Ureter (tissue), 1 donor: ENCODE measurements at regions not wholly inside any gene's neighbourhood (a gene's known extent, or its start where the extent isn't known, plus 50 kb on each side); places are given as distances from the start of the nearest gene placed in this dataset.
"Not testable (repeated sequence)": the region's sequence is repeated elsewhere in the genome, so short reads cannot be mapped to it uniquely, and the experiment has no call there.

Experiments
- DNase-seq: peaks from one replicate; pipeline ENCODE4 v3.0.0-alpha.2; 2020; ENCODE audit warnings: low spot score
- donor health status: DM: yes; HTN: yes; CAD: no.

GRCh38 chr5:96133341-96134079, 171.9 kb upstream of the ELL2 start:
- DNase-seq = no peak

DNA sequence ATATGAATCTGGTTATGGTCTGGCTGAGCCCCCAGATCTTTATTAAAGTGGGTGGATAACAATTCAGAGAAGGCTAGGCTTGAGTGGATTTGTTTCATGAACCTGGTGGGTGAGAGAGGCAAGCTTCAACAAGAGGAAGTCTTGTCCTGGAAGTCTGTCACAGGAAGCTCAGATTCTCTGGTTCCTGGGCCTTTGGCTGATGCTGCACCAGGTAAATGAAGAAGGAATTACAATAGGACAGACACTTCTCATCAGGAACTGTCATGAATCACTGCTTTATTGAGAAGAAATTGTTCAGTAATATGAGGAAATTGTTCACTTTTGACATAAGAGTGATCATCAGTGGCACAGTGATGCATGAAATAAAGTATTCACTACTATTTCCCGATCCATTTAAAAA, 167.6 kb upstream of the ELL2 start:
- no peak for DNase-seq

- DNase-seq = no peak
These were observed 166.7 kb upstream of the ELL2 start for GRCh38 chr5:96128204-96128864.

DNA sequence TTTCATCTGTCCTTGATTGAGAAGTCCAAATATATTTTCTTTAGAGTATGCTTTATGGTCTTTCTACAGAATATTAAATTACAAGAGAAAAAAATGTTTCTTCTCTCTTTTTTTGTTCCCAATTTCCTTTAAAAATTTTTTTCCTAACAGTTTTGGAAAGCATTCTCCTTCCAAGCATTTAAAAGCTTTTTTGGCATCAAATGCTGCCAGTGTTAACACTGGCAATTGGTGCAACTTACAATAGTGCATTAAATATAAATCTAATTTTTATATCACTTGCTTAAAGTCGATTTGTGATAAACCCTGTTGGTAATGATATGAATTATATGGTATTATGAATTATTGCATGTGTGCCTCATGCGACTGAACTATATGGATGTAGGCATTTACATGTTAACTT, 165.9 kb upstream of the ELL2 start:
- DNase-seq = no peak

- no peak for DNase-seq
These were observed 163.7 kb upstream of the ELL2 start for GRCh38 chr5:96125231-96125891.

- DNase-seq = no peak
These were observed 162.9 kb upstream of the ELL2 start for GRCh38 chr5:96124589-96124988.

DNA sequence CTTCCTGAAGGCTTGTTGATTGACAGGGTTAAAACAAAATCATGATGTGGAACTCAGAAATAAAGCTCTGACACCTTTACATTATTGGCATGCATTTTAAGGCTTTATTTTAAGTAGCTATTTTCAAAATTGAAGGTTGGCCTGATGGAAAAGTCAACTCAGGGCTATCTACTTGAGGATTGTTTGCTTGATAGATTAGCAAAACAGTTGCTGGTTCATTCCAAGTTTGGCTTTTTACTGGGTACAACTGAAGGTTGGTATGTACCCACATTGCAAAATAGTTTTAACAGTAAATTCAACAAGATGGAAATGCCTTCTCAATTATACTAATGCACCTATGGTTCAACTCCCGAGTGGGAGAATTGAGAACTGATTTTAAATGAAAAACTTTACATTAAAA, 161.8 kb upstream of the ELL2 start:
- no peak for DNase-seq

- DNase-seq = no peak
These were observed 159.7 kb upstream of the ELL2 start for GRCh38 chr5:96121364-96121763.

GRCh38 chr5:96120120-96120519, 158.5 kb upstream of the ELL2 start:
- DNase-seq = no peak

GRCh38 chr5:96117771-96118651, 156.4 kb upstream of the ELL2 start:
- no peak for DNase-seq

- no peak for DNase-seq
These were observed 153.6 kb upstream of the ELL2 start for GRCh38 chr5:96115147-96115807.

DNA sequence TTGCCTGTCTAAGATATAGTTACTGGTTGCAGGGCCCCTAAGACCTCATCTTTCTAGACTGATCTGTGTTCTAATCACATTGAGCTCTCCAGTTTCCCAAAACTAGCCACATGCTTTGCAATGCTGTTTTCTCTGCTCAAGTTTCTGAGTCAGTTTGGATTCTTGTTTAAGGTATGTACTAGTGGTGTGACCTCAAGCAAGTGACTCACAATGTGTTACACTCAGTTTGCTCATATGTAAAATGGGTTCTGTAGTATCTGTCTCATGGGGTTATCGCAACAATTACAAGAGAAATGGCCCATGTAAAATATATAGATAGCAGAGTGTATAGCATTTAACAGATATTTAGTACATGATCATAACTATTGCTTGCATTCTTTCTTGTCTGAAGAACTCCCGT, 153.1 kb upstream of the ELL2 start:
- DNase-seq = no peak

GRCh38 chr5:96113170-96113939, 151.7 kb upstream of the ELL2 start:
- DNase-seq = peak; percentile 46

DNA sequence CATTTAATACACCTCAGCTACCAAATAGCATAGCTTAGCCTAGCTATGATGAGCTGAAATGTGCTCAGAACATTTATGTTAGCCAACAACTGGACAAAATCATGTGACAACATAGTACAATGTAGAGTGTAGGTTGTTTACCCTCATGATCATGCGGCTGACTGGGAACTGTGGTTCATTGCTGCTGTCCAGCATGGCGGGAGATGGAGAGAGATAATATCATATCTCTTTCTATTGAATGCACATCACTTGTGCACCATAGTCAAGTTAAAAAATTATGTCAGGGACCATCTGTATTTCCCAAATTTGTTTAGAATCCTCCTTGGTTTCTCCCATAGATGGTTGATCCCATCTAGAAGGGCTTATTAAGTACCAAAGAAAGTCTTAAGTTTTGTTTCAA, 151.1 kb upstream of the ELL2 start:
- DNase-seq = no peak

- no peak for DNase-seq
These were observed 150.5 kb upstream of the ELL2 start for GRCh38 chr5:96112123-96112670.

- DNase-seq = no peak
These were observed 149.6 kb upstream of the ELL2 start for GRCh38 chr5:96111080-96111756.

- no peak for DNase-seq
These were observed 148.6 kb upstream of the ELL2 start for GRCh38 chr5:96110300-96110699.

- not testable (repeated sequence) for DNase-seq
These were observed 147.0 kb upstream of the ELL2 start for GRCh38 chr5:96108629-96109028.

GRCh38 chr5:96103829-96104228, 142.2 kb upstream of the ELL2 start:
- not testable (repeated sequence) for DNase-seq
